Pancreas (tissue), 10 donors: ENCODE measurements at regions not wholly inside any gene's neighbourhood (a gene's known extent, or its start where the extent isn't known, plus 50 kb on each side); places are given as distances from the start of the nearest gene placed in this dataset.

Experiments
- ATAC-seq, 4 donors: fragments of 200-7000 bp; cut with Tn5 transposase; one replicate each; pipeline versions ENCODE4 v1.8.0 to v1.9.1; 2020; ENCODE audit warnings: mild to moderate bottlenecking in 4 of 4, moderate library complexity in 4 of 4
- DNase-seq, 6 donors: peaks; one replicate each; pipeline ENCODE4 v3.0.0-alpha.2; 2020
- FAIRE-seq: peaks from 2 replicates; lab custom pipeline; 2012; peaks lifted over from hg19 to GRCh38; lab: Jason Lieb, UNC
- H3K27ac ChIP-seq, 4 donors: fragments of 200-600 bp; sonication (generic); 1 replicate in 3 of 4; 2 replicates in 1 of 4; pipeline versions ENCODE4 v1.5.0 to v1.8.0; 2020
- H3K27me3 ChIP-seq, 4 donors: fragments of 200-600 bp; one replicate each; pipeline ENCODE4 v1.8.0; 2021
- H3K36me3 ChIP-seq, 3 donors: fragments of 200-600 bp; sonication (generic) in 1 of 3; one replicate each; pipeline versions ENCODE4 v1.5.0 to v1.8.0; 2020 to 2021
- H3K4me1 ChIP-seq, 3 donors: fragments of 200-600 bp; one replicate each; pipeline ENCODE4 v1.8.0; 2021
- H3K4me3 ChIP-seq, 4 donors: fragments of 200-600 bp; sonication (generic) in 2 of 4; one replicate each; pipeline versions ENCODE4 v1.5.0 to v1.8.0; 2020 to 2021
- H3K9me3 ChIP-seq, 4 donors: fragments of 200-600 bp; one replicate each; pipeline ENCODE4 v1.8.0; 2021
- CTCF ChIP-seq, 4 donors: fragments of 200-600 bp; sonication (generic) in 3 of 4; IDR thresholded peaks; one replicate each; pipeline versions ENCODE4 v1.5.0 to v1.8.0; 2021; ENCODE audit warnings: antibody characterized with exemption in 4 of 4
- WGBS, 2 donors: extraction: QIAGEN DNeasy Blood & Tissue Kit; methylation state at CpG; one replicate each; pipeline ENCODE4 v1.1.7; 2013; 5-methylcytosine and 5-hydroxymethylcytosine counted together
- intact Hi-C, 3 donors: fragments of 100-400 bp; cut with DNase I; formaldehyde crosslinking; loops; one replicate each; pipeline versions ENCODE4 v1.11.1 to v1.14.2; 2022
- donor health status: healthy with polysubstance abuse.
- donor health status: DM: no; HTN: no; CAD: no; lungs with moderate emphysema.
- donor health status: DM: no; HTN: no; CAD: no.
- donor health status: control.
- donor health status: control.
- donor health status: Bipolar disorder and iron deficiency.
- donor health status: DM: yes; HTN: yes; CAD: no.
- donor health status: DM: no; HTN: no; CAD: no.
- donor health status: DM: no; HTN: no; CAD: no.
- donor health status: DM: yes; HTN: yes; CAD: no.

DNA sequence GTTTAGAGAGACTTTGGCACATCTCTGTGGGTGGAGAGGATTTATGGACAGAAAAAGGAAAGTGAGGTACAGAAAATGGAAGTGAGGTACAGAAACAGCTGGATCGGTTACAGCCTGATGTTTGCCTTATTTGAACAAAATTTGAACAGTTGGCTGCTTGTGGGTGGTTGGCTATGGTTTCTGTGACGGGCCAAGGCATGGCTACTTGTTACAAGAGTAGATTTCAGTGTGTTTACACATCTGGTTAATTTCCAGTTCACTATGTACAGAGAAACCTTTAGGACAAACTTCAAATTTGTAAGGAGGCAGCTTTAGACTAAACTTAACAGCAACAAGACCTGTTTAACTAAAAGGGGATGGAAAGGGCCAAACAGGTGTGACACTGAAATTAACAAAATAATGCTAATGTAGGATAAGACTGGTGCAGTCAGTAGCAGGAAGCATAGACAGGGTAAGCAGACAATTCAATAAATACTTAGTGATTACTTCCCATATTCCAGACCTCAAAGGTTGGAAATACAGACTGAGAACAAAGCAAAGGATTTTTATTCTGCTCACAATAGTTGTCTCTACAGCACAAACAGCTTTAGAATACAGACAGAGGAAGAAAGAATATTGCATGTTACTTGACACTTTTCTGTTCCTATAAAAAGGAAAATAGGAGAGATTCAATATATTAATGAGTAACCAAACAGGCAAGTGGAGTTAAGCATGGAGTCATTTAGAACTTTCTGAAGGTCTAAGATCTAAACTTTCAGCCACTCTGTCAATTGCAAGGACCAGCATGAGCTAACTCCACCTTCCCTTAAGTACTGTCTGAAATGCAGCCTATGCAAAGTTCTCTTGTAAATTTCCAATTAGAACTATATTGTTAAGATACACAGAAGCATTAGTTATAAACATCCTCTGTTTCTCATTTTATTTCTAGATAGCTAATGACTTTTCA, 294.4 kb upstream of the FAT4 start:
- DNase-seq (peak in 2 of 6 donors; percentile 9 to 12), FAIRE-seq (no peak), ATAC-seq (peak; percentile 75 to 89 (median 81))
- intact Hi-C loops, result no loop called here
- no peak for TF ChIP-seq CTCF (IDR thresholded peaks at IDR 0.05)
- H3K36me3 ChIP-seq, result no peaks in the 10 kb centered on the region
- H3K4me3 ChIP-seq, result no peak overlapping the region
- peak overlapping the region in 2 of 4 donors; percentile 4 to 42 for H3K27ac ChIP-seq
- H3K4me1 ChIP-seq, result peaks cover 0 to 12% (median 8%) of the 10 kb centered on the region in 3 donors
- 29 to 35% methylated on average over 2 of the region's 2 CpGs for WGBS, 2 donors
- no peaks in the 10 kb centered on the region for H3K27me3 ChIP-seq
- H3K9me3 ChIP-seq, result no peaks in the 10 kb centered on the region

GRCh38 chr4:125016892-125017299, 297.9 kb upstream of the FAT4 start:
- intact Hi-C loops, result no loop called here
- no peak for FAIRE-seq
- TF ChIP-seq CTCF (IDR thresholded peaks at IDR 0.05), result no peak
- ATAC-seq, result no peak
- Histone ChIP-seq H3K9me3 (no peaks in the 10 kb centered on the region), H3K27ac (no peak overlapping the region), H3K27me3 (no peaks in the 10 kb centered on the region), H3K4me3 (no peak overlapping the region), H3K4me1 (peaks cover 0 to 12% (median 8%) of the 10 kb centered on the region in 3 donors), H3K36me3 (no peaks in the 10 kb centered on the region)
- no peak for DNase-seq
- 47 to 49% methylated on average over 5 of the region's 5 CpGs for WGBS, 2 donors

DNA sequence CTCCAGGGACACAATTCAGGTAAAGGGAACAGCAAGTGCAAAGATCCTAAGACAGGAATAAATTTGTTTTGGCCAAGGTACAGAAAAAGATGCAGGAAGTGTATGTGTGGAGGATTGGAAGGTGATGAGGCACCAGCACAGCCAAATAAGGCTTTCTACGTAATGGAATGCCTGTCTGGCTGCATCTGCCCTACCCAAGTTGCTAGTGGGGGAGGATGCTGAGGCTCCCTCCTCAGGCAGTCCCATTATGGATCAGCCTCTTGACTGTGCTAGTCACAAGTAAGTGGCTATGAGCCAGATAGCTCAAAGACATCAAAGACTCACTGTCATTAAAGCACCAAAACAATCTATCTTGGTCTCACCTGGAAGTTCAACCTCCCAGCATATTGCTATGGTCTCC, 300.9 kb upstream of the FAT4 start:
- intact Hi-C loops, result no loop called here
- no peak for FAIRE-seq
- H3K27me3 ChIP-seq, result no peaks in the 10 kb centered on the region
- WGBS, 2 donors, result 91 to 95% methylated on average over 1 of the region's 1 CpG
- H3K4me1 ChIP-seq, result no peaks in the 10 kb centered on the region
- no peaks in the 10 kb centered on the region for H3K9me3 ChIP-seq
- ATAC-seq, result no peak
- H3K27ac ChIP-seq, result no peak overlapping the region
- no peak for TF ChIP-seq CTCF (IDR thresholded peaks at IDR 0.05)
- no peaks in the 10 kb centered on the region for H3K36me3 ChIP-seq
- no peak overlapping the region for H3K4me3 ChIP-seq
- no peak for DNase-seq

DNA sequence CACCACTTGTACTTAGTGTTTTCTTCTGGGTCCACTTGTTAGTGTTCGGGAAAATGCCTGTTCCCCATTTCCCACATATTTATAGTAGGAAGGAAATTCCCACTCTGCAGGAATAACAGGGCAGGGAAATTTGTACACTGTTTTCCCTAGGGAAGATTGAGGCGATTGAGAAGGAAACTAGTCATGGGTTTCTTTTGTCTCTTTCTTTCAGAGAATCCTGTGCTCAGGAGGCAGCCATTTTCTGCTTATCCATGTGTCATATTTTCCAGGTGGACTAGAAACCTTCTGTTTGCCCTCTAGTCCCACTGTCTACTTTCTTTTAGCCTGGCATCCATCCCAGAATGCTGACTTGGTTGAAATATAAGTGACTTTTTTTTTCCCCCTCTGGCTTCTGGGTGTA, 299.1 kb upstream of the ANKRD50 start:
- DNase-seq (no peak), ATAC-seq (no peak), FAIRE-seq (no peak)
- H3K27me3 ChIP-seq, result no peaks in the 10 kb centered on the region
- H3K4me1 ChIP-seq, result no peaks in the 10 kb centered on the region
- WGBS, 2 donors, result 85 to 89% methylated on average over 2 of the region's 2 CpGs
- no peak overlapping the region for H3K27ac ChIP-seq
- no peak overlapping the region for H3K4me3 ChIP-seq
- no peaks in the 10 kb centered on the region for H3K36me3 ChIP-seq
- no peaks in the 10 kb centered on the region for H3K9me3 ChIP-seq
- TF ChIP-seq CTCF (IDR thresholded peaks at IDR 0.05), result no peak
- intact Hi-C loops, result no loop called here
